ENCODE measurements at regions not wholly inside any gene's neighbourhood (a gene's known extent, or its start where the extent isn't known, plus 50 kb on each side); places are given as distances from the start of the nearest gene placed in this dataset.

GRCh38 chr20:50412499-50412898, 97.7 kb upstream of the PTPN1 start:
- Histone ChIP-seq H3K4me1 (ENCODE audit: control insufficient read depth, insufficient read depth, low read depth, low read length) (peaks cover 3% of the 10 kb centered on the region), H3K4ac (ENCODE audit: low read depth in 1 of 2, low read length in 2 of 2) (no peak overlapping the region), H3K23ac (ENCODE audit: low read length in 2 of 2) (no peak overlapping the region), H3K4me2 (ENCODE audit: low read length, poor library complexity, severe bottlenecking) (no peak overlapping the region), H2AK5ac (ENCODE audit: low read length, severe bottlenecking) (no peak overlapping the region), H3K27ac (ENCODE audit: low read length, poor library complexity, severe bottlenecking) (no peak overlapping the region), H3K4me3 (ENCODE audit: insufficient read depth in 1 of 2, low read depth in 1 of 2, low read length in 2 of 2) (no peak overlapping the region), H3K9me3 (ENCODE audit: control insufficient read depth, low read length) (peaks cover 13% of the 10 kb centered on the region), H2BK120ac (ENCODE audit: low read depth, low read length) (no peak overlapping the region), H3K36me3 (ENCODE audit: control insufficient read depth in 1 of 2, insufficient read depth in 2 of 2, low read depth in 1 of 2, low read length in 2 of 2) (no peaks in the 10 kb centered on the region), H3K27me3 (ENCODE audit: control insufficient read depth in 1 of 2, insufficient read depth in 1 of 2, low read length in 2 of 2) (no peaks in the 10 kb centered on the region), H3K14ac (ENCODE audit: low read length in 2 of 2) (no peak overlapping the region), H2AFZ (ENCODE audit: low read depth, low read length) (no peak overlapping the region), H2BK5ac (ENCODE audit: low read depth, low read length, poor library complexity, severe bottlenecking) (no peak overlapping the region), H2BK15ac (ENCODE audit: low read depth, poor library complexity, severe bottlenecking) (no peak overlapping the region), H3K79me1 (replicated peaks; ENCODE audit: low read length, poor library complexity, severe bottlenecking) (no peaks in the 10 kb centered on the region), H3K9ac (ENCODE audit: low read length) (no peak overlapping the region), H3K18ac (ENCODE audit: low read depth in 1 of 2, low read length in 2 of 2) (peak overlapping the region in 1 of 2 experiments; percentile 64), H4K91ac (ENCODE audit: low read length) (no peak overlapping the region), H2BK12ac (ENCODE audit: low read length in 2 of 2) (peak overlapping the region; percentile 6 to 25), H4K8ac (ENCODE audit: low read length) (no peak overlapping the region)
- 93% methylated on average over 6 of the region's 7 CpGs for WGBS
- no peak for DNase-seq

- Histone ChIP-seq H3K27me3 (ENCODE audit: control insufficient read depth in 1 of 2, insufficient read depth in 1 of 2, low read length in 2 of 2) (no peaks in the 10 kb centered on the region), H4K91ac (ENCODE audit: low read length) (no peak overlapping the region), H2BK120ac (ENCODE audit: low read depth, low read length) (no peak overlapping the region), H3K18ac (ENCODE audit: low read depth in 1 of 2, low read length in 2 of 2) (peak overlapping the region in 1 of 2 experiments; percentile 21), H3K14ac (ENCODE audit: low read length in 2 of 2) (no peak overlapping the region), H2AK5ac (ENCODE audit: low read length, severe bottlenecking) (no peak overlapping the region), H3K79me1 (replicated peaks; ENCODE audit: low read length, poor library complexity, severe bottlenecking) (no peaks in the 10 kb centered on the region), H3K4ac (ENCODE audit: low read depth in 1 of 2, low read length in 2 of 2) (peak overlapping the region in 1 of 2 experiments; percentile 33), H3K4me1 (ENCODE audit: control insufficient read depth, insufficient read depth, low read depth, low read length) (peaks cover 3% of the 10 kb centered on the region), H3K36me3 (ENCODE audit: control insufficient read depth in 1 of 2, insufficient read depth in 2 of 2, low read depth in 1 of 2, low read length in 2 of 2) (no peaks in the 10 kb centered on the region), H3K9ac (ENCODE audit: low read length) (no peak overlapping the region), H2BK5ac (ENCODE audit: low read depth, low read length, poor library complexity, severe bottlenecking) (no peak overlapping the region), H3K4me2 (ENCODE audit: low read length, poor library complexity, severe bottlenecking) (no peak overlapping the region), H3K4me3 (ENCODE audit: insufficient read depth in 1 of 2, low read depth in 1 of 2, low read length in 2 of 2) (no peak overlapping the region), H3K9me3 (ENCODE audit: control insufficient read depth, low read length) (peaks cover 13% of the 10 kb centered on the region), H2AFZ (ENCODE audit: low read depth, low read length) (no peak overlapping the region), H2BK15ac (ENCODE audit: low read depth, poor library complexity, severe bottlenecking) (no peak overlapping the region), H4K8ac (ENCODE audit: low read length) (no peak overlapping the region), H3K23ac (ENCODE audit: low read length in 2 of 2) (no peak overlapping the region), H2BK12ac (ENCODE audit: low read length in 2 of 2) (peak overlapping the region in 1 of 2 experiments; percentile 27), H3K27ac (ENCODE audit: low read length, poor library complexity, severe bottlenecking) (no peak overlapping the region)
- peak; percentile 86 for DNase-seq
- 73% methylated on average over 4 of the region's 6 CpGs for WGBS
These were observed 97.1 kb upstream of the PTPN1 start for GRCh38 chr20:50413088-50413500.

- Histone ChIP-seq H4K91ac (ENCODE audit: low read length) (peak overlapping the region; percentile 92), H3K4ac (ENCODE audit: low read depth in 1 of 2, low read length in 2 of 2) (no peak overlapping the region), H3K27me3 (ENCODE audit: control insufficient read depth in 1 of 2, insufficient read depth in 1 of 2, low read length in 2 of 2) (no peaks in the 10 kb centered on the region), H3K18ac (ENCODE audit: low read depth in 1 of 2, low read length in 2 of 2) (peak overlapping the region; percentile 42 to 94), H3K9me3 (ENCODE audit: control insufficient read depth, low read length) (peaks cover 13% of the 10 kb centered on the region), H3K23ac (ENCODE audit: low read length in 2 of 2) (no peak overlapping the region), H3K14ac (ENCODE audit: low read length in 2 of 2) (peak overlapping the region in 1 of 2 experiments; percentile 30), H2BK15ac (ENCODE audit: low read depth, poor library complexity, severe bottlenecking) (peak overlapping the region; percentile 50), H2BK120ac (ENCODE audit: low read depth, low read length) (no peak overlapping the region), H3K4me3 (ENCODE audit: insufficient read depth in 1 of 2, low read depth in 1 of 2, low read length in 2 of 2) (no peak overlapping the region), H2BK5ac (ENCODE audit: low read depth, low read length, poor library complexity, severe bottlenecking) (no peak overlapping the region), H2BK12ac (ENCODE audit: low read length in 2 of 2) (peak overlapping the region; percentile 81 to 95), H4K8ac (ENCODE audit: low read length) (no peak overlapping the region), H3K36me3 (ENCODE audit: control insufficient read depth in 1 of 2, insufficient read depth in 2 of 2, low read depth in 1 of 2, low read length in 2 of 2) (no peaks in the 10 kb centered on the region), H3K27ac (ENCODE audit: low read length, poor library complexity, severe bottlenecking) (no peak overlapping the region), H3K4me2 (ENCODE audit: low read length, poor library complexity, severe bottlenecking) (no peak overlapping the region), H3K79me1 (replicated peaks; ENCODE audit: low read length, poor library complexity, severe bottlenecking) (no peaks in the 10 kb centered on the region), H3K4me1 (ENCODE audit: control insufficient read depth, insufficient read depth, low read depth, low read length) (peaks cover 3% of the 10 kb centered on the region), H3K9ac (ENCODE audit: low read length) (peak overlapping the region; percentile 87), H2AK5ac (ENCODE audit: low read length, severe bottlenecking) (no peak overlapping the region), H2AFZ (ENCODE audit: low read depth, low read length) (peak overlapping the region; percentile 32)
- 50% methylated on average over 5 of the region's 5 CpGs for WGBS
- no peak for DNase-seq
These were observed 95.1 kb upstream of the PTPN1 start for GRCh38 chr20:50415021-50415515.

GRCh38 chr20:50415516-50416268, 94.5 kb upstream of the PTPN1 start:
- H2BK12ac ChIP-seq (ENCODE audit: low read length in 2 of 2) = peak overlapping the region; percentile 81 to 98
- H3K27ac ChIP-seq (ENCODE audit: low read length, poor library complexity, severe bottlenecking) = no peak overlapping the region
- H4K91ac ChIP-seq (ENCODE audit: low read length) = peak overlapping the region; percentile 92
- no peak overlapping the region for H3K23ac ChIP-seq (ENCODE audit: low read length in 2 of 2)
- no peaks in the 10 kb centered on the region for H3K79me1 ChIP-seq (replicated peaks; ENCODE audit: low read length, poor library complexity, severe bottlenecking)
- peak overlapping the region; percentile 87 for H2BK15ac ChIP-seq (ENCODE audit: low read depth, poor library complexity, severe bottlenecking)
- no peak overlapping the region for H2AK5ac ChIP-seq (ENCODE audit: low read length, severe bottlenecking)
- peak overlapping the region; percentile 87 for H3K9ac ChIP-seq (ENCODE audit: low read length)
- 61% methylated on average over 25 of the region's 25 CpGs for WGBS
- H3K27me3 ChIP-seq (ENCODE audit: control insufficient read depth in 1 of 2, insufficient read depth in 1 of 2, low read length in 2 of 2) = no peaks in the 10 kb centered on the region
- no peak overlapping the region for H2BK5ac ChIP-seq (ENCODE audit: low read depth, low read length, poor library complexity, severe bottlenecking)
- peak overlapping the region; percentile 70 to 84 for H3K4ac ChIP-seq (ENCODE audit: low read depth in 1 of 2, low read length in 2 of 2)
- H3K9me3 ChIP-seq (ENCODE audit: control insufficient read depth, low read length) = peaks cover 9% of the 10 kb centered on the region
- H3K18ac ChIP-seq (ENCODE audit: low read depth in 1 of 2, low read length in 2 of 2) = peak overlapping the region; percentile 38 to 94
- H4K8ac ChIP-seq (ENCODE audit: low read length) = peak overlapping the region; percentile 82
- H3K36me3 ChIP-seq (ENCODE audit: control insufficient read depth in 1 of 2, insufficient read depth in 2 of 2, low read depth in 1 of 2, low read length in 2 of 2) = no peaks in the 10 kb centered on the region
- peaks cover 3% of the 10 kb centered on the region for H3K4me1 ChIP-seq (ENCODE audit: control insufficient read depth, insufficient read depth, low read depth, low read length)
- no peak overlapping the region for H3K4me2 ChIP-seq (ENCODE audit: low read length, poor library complexity, severe bottlenecking)
- peak overlapping the region; percentile 32 for H2AFZ ChIP-seq (ENCODE audit: low read depth, low read length)
- peak overlapping the region in 1 of 2 experiments; percentile 56 for H3K4me3 ChIP-seq (ENCODE audit: insufficient read depth in 1 of 2, low read depth in 1 of 2, low read length in 2 of 2)
- peak overlapping the region; percentile 44 for H2BK120ac ChIP-seq (ENCODE audit: low read depth, low read length)
- peak; percentile 89 for DNase-seq
- H3K14ac ChIP-seq (ENCODE audit: low read length in 2 of 2) = peak overlapping the region in 1 of 2 experiments; percentile 66

All from mesenchymal stem cell (in vitro differentiated cells and primary cell).